PFSK-1 (cell line): ENCODE measurements at regions not wholly inside any gene's neighbourhood (a gene's known extent, or its start where the extent isn't known, plus 50 kb on each side); places are given as distances from the start of the nearest gene placed in this dataset.

Source experiments
- FOXP2 ChIP-seq: optimal IDR thresholded peaks from 2 replicates; pipeline ENCODE3; 2011; ENCODE audit warnings: borderline replicate concordance, control low read depth, inconsistent platforms; ENCODE audit not compliant: insufficient read depth; ENCODE audit errors: extremely low read length, extremely low read depth
- POLR2AphosphoS5 ChIP-seq: IDR thresholded peaks from 2 replicates; pipeline ENCODE4 v1.6.1; 2012; ENCODE audit warnings: low read depth, mild to moderate bottlenecking, control low read depth, low read length, moderate library complexity
- REST ChIP-seq, 2 experiments: IDR thresholded peaks; 2 replicates each; pipeline versions ENCODE4 v1.6.1 to v1.8.0; 2011 to 2012; ENCODE audit warnings: low read depth in 2 of 2, low read length in 2 of 2, control low read depth in 1 of 2, inconsistent platforms in 1 of 2, mild to moderate bottlenecking in 1 of 2, moderate library complexity in 1 of 2; ENCODE audit not compliant: insufficient read depth in 1 of 2
- SIN3A ChIP-seq: IDR thresholded peaks from 2 replicates; pipeline ENCODE4 v1.6.1; 2012; ENCODE audit warnings: mild to moderate bottlenecking, low read length, moderate library complexity, borderline replicate concordance; ENCODE audit not compliant: insufficient read depth
- TAF1 ChIP-seq: IDR thresholded peaks from 2 replicates; pipeline ENCODE4 v1.6.1; 2012; ENCODE audit warnings: low read length, control low read depth, borderline replicate concordance; ENCODE audit not compliant: insufficient read depth

- TF ChIP-seq POLR2AphosphoS5, result no peak
These were observed 193.6 kb downstream of the BUD13 start for GRCh38 chr11:116579031-116579653.

GRCh38 chr11:116577956-116578355 is 194.8 kb downstream of the BUD13 start:
- no peak for TF ChIP-seq POLR2AphosphoS5
- no peak for TF ChIP-seq REST (IDR thresholded peaks at IDR 0.05; ENCODE audit: insufficient read depth in 1 of 2, low read depth in 2 of 2, low read length in 2 of 2)
- TF ChIP-seq FOXP2, result no peak
- TF ChIP-seq SIN3A, result no peak
- no peak for TF ChIP-seq TAF1

GRCh38 chr11:116577273-116577672 is 195.5 kb downstream of the BUD13 start:
- TF ChIP-seq SIN3A (no peak), POLR2AphosphoS5 (no peak), FOXP2 (no peak), REST (IDR thresholded peaks at IDR 0.05; ENCODE audit: insufficient read depth in 1 of 2, low read depth in 2 of 2, low read length in 2 of 2) (no peak), TAF1 (no peak)

- TF ChIP-seq POLR2AphosphoS5, result no peak
- TF ChIP-seq TAF1, result no peak
- TF ChIP-seq SIN3A, result no peak
These were observed 196.3 kb downstream of the BUD13 start for GRCh38 chr11:116576526-116576925.

- TF ChIP-seq REST (IDR thresholded peaks at IDR 0.05; ENCODE audit: insufficient read depth in 1 of 2, low read depth in 2 of 2, low read length in 2 of 2) (no peak), POLR2AphosphoS5 (no peak), TAF1 (no peak), SIN3A (no peak), FOXP2 (no peak)
These were observed 205.0 kb downstream of the BUD13 start for GRCh38 chr11:116567721-116568242.

- TF ChIP-seq FOXP2, result no peak
- no peak for TF ChIP-seq SIN3A
- no peak for TF ChIP-seq REST (IDR thresholded peaks at IDR 0.05; ENCODE audit: insufficient read depth in 1 of 2, low read depth in 2 of 2, low read length in 2 of 2)
- TF ChIP-seq POLR2AphosphoS5, result no peak
- TF ChIP-seq TAF1, result no peak
These were observed 209.1 kb downstream of the BUD13 start for GRCh38 chr11:116563712-116564047.
